Cardiac muscle cell (in vitro differentiated cells and primary cell): ENCODE measurements at regions not wholly inside any gene's neighbourhood (a gene's known extent, or its start where the extent isn't known, plus 50 kb on each side); places are given as distances from the start of the nearest gene placed in this dataset.

Source experiments
- DNase-seq, 2 donors: peaks; one replicate each; pipeline versions ENCODE4 v3.0.0 to v3.0.0-alpha.2; 2010 to 2017; ENCODE audit warnings: low read depth in 1 of 2, low spot score in 1 of 2
- H3K27ac ChIP-seq: fragments of 200-600 bp; sonication (generic); 2 replicates; pipeline ENCODE4 v1.5.1; 2016
- H3K27me3 ChIP-seq: fragments of 200-600 bp; sonication (generic); 2 replicates; pipeline ENCODE4 v1.6.0; 2016; ENCODE audit warnings: control low read depth
- H3K36me3 ChIP-seq: fragments of 200-600 bp; sonication (generic); 2 replicates; pipeline ENCODE4 v1.5.1; 2016; ENCODE audit warnings: control low read depth
- H3K4me1 ChIP-seq: fragments of 200-600 bp; sonication (generic); 2 replicates; pipeline ENCODE4 v1.8.1; 2017; ENCODE audit warnings: low read depth, mild to moderate bottlenecking, mixed run types
- H3K4me3 ChIP-seq: fragments of 200-600 bp; sonication (generic); 2 replicates; pipeline ENCODE4 v1.5.1; 2016; ENCODE audit warnings: mild to moderate bottlenecking
- H3K9me3 ChIP-seq: fragments of 200-600 bp; sonication (generic); 2 replicates; pipeline ENCODE4 v1.5.1; 2017; ENCODE audit warnings: low read depth, mild to moderate bottlenecking, control low read depth
- TF ChIP-seq, protein P1 (sequence below): IDR thresholded peaks from 2 replicates; pipeline ENCODE4 v1.5.1; 2012; ENCODE audit warnings: low read depth, mild to moderate bottlenecking, low read length

DNA sequence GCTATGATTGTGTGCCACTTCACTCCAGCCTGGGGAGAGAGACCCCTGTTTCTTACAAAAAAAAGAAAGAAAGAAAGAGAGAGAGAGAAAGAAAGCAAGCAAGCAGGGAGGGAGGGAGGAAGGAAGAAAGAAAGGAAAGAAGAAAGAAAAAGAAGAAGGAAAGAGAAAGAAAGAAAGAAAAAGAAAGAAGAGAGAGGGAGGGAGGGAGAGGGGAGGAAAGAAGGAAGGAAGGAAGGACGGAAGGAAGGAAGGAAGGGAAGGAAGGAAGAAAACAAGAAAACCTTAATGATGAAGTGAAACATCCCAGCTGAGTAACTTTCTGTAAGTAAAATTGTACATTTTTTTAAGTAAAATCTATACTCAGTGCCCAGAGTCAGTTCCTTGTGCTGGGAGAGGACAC is 75.5 kb upstream of the GLS start:
- H3K27ac ChIP-seq, result no peak overlapping the region
- TF ChIP-seq, protein P1, sequence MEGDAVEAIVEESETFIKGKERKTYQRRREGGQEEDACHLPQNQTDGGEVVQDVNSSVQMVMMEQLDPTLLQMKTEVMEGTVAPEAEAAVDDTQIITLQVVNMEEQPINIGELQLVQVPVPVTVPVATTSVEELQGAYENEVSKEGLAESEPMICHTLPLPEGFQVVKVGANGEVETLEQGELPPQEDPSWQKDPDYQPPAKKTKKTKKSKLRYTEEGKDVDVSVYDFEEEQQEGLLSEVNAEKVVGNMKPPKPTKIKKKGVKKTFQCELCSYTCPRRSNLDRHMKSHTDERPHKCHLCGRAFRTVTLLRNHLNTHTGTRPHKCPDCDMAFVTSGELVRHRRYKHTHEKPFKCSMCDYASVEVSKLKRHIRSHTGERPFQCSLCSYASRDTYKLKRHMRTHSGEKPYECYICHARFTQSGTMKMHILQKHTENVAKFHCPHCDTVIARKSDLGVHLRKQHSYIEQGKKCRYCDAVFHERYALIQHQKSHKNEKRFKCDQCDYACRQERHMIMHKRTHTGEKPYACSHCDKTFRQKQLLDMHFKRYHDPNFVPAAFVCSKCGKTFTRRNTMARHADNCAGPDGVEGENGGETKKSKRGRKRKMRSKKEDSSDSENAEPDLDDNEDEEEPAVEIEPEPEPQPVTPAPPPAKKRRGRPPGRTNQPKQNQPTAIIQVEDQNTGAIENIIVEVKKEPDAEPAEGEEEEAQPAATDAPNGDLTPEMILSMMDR, result no peak
- H3K9me3 ChIP-seq, result no peaks in the 10 kb centered on the region
- no peaks in the 10 kb centered on the region for H3K36me3 ChIP-seq
- no peaks in the 10 kb centered on the region for H3K4me1 ChIP-seq
- DNase-seq, result no peak
- no peak overlapping the region for H3K4me3 ChIP-seq
- H3K27me3 ChIP-seq, result no peaks in the 10 kb centered on the region

- Histone ChIP-seq H3K36me3 (no peaks in the 10 kb centered on the region), H3K4me1 (no peaks in the 10 kb centered on the region), H3K27me3 (no peaks in the 10 kb centered on the region), H3K4me3 (no peak overlapping the region), H3K27ac (no peak overlapping the region), H3K9me3 (no peaks in the 10 kb centered on the region)
- TF ChIP-seq, protein P1, result no peak
- peak in 1 of 2 donors; percentile 31 for DNase-seq
Observed at GRCh38 chr2:190805843-190806242, 74.8 kb upstream of the GLS start.

- H3K4me3 ChIP-seq, result no peak overlapping the region
- DNase-seq, result no peak
- H3K9me3 ChIP-seq, result no peaks in the 10 kb centered on the region
- no peaks in the 10 kb centered on the region for H3K36me3 ChIP-seq
- no peaks in the 10 kb centered on the region for H3K27me3 ChIP-seq
- H3K27ac ChIP-seq, result no peak overlapping the region
- TF ChIP-seq, protein P1, result no peak
- peaks cover 5% of the 10 kb centered on the region for H3K4me1 ChIP-seq
Observed at GRCh38 chr2:190807886-190808285, 72.7 kb upstream of the GLS start.

DNA sequence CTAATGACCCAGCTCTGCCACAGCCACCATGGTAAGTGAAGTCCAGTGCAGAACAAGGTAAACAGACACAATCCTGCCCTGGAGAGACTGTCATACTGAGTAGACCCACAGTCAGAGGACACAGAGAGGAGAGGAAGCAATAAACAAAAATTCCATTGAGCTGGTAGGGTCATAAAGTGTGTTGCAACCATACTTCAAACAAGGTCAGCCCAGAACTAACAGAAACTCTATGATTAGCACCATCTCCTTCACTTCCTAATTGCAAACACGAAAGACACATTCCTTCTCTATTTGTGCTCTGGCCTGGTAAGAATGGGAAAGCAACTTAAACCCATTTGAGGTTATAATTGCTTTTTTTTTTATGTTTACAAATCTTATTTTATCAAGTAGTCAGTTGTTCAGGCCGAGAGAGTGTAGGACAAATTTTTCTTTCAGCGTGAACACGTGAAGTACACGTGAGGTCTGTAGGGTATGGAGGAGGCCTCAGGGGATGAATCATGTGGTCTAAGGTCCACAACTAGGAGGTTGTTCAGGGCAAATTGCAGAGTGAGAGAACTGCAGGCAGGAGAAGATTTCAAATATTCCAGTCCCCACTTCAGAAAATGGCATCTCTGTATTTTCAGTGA is 71.4 kb upstream of the GLS start:
- Histone ChIP-seq H3K27ac (no peak overlapping the region), H3K9me3 (no peaks in the 10 kb centered on the region), H3K4me3 (no peak overlapping the region), H3K4me1 (peaks cover 10% of the 10 kb centered on the region), H3K27me3 (no peaks in the 10 kb centered on the region), H3K36me3 (no peaks in the 10 kb centered on the region)
- TF ChIP-seq, protein P1, result no peak
- DNase-seq, result no peak

DNA sequence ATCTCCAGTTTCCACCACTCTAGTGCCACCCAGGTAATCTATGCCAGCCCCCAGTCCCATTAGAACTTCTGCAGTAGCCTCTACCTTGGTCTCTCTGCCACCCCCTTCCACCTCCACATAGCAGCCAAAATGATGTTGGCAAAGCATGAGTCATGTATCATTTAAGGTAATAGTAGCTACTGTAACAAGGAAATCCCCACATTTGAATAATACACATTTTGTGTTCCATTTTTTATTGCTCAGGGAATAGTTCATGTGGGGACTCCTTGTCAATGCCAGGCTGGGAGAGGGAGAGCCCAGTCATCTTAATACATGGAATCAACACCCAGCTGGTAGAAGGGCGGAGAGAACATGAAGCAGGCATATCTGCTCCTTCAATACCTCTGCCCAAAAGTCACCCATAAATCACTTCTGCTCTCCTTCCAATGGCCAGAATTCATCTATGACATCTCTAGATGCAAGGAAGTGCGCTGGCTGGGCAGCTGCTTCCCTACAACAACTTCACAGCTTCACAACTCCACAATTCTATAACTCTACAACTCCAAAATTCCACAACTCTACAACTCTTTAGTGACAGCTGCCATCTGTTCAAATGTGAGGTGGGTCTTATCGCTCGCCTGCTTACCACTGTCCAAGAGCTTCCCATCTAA is 70.6 kb upstream of the GLS start:
- TF ChIP-seq, protein P1, result no peak
- DNase-seq, result no peak
- no peak overlapping the region for H3K27ac ChIP-seq

More for the DNA sequence above, 70.6 kb upstream of the GLS start:
- no peaks in the 10 kb centered on the region for H3K36me3 ChIP-seq
- no peaks in the 10 kb centered on the region for H3K9me3 ChIP-seq
- peaks cover 10% of the 10 kb centered on the region for H3K4me1 ChIP-seq
- H3K4me3 ChIP-seq, result no peak overlapping the region
- no peaks in the 10 kb centered on the region for H3K27me3 ChIP-seq
